Epithelial cell of esophagus (primary cell): ENCODE measurements at regions not wholly inside any gene's neighbourhood (a gene's known extent, or its start where the extent isn't known, plus 50 kb on each side); places are given as distances from the start of the nearest gene placed in this dataset.

Experiments
- DNase-seq: peaks from one replicate; pipeline ENCODE4 v3.0.0; 2010; ENCODE audit warnings: low read depth
- H3K4me3 ChIP-seq: 2 replicates; pipeline ENCODE4 v1.5.1; 2011; ENCODE audit warnings: mild to moderate bottlenecking, low read length, control low read depth
- CTCF ChIP-seq: IDR thresholded peaks from 2 replicates; pipeline ENCODE4 v1.5.1; 2011; ENCODE audit warnings: low read depth, mild to moderate bottlenecking, low read length, control low read depth, inconsistent platforms; ENCODE audit not compliant: insufficient read depth; ENCODE audit errors: missing control alignments

- no peak overlapping the region for H3K4me3 ChIP-seq
- TF ChIP-seq CTCF: no peak
- no peak for DNase-seq
Observed at GRCh38 chr18:53747663-53748160, 476.8 kb downstream of the MBD2 start.

GRCh38 chr18:53747210-53747609 is 477.3 kb downstream of the MBD2 start:
- no peak for DNase-seq
- no peak for TF ChIP-seq CTCF
- no peak overlapping the region for H3K4me3 ChIP-seq

GRCh38 chr18:53745986-53746385 is 478.5 kb downstream of the MBD2 start:
- no peak overlapping the region for H3K4me3 ChIP-seq
- peak; percentile 40 for DNase-seq
- TF ChIP-seq CTCF: no peak

GRCh38 chr18:53745224-53745967 is 479.1 kb downstream of the MBD2 start:
- H3K4me3 ChIP-seq: no peak overlapping the region
- DNase-seq: peak; percentile 81
- no peak for TF ChIP-seq CTCF

GRCh38 chr18:53739700-53740099 is 484.8 kb downstream of the MBD2 start:
- no peak for DNase-seq
- no peak overlapping the region for H3K4me3 ChIP-seq
- no peak for TF ChIP-seq CTCF

GRCh38 chr18:53735526-53735925 is 488.9 kb downstream of the MBD2 start:
- no peak for TF ChIP-seq CTCF
- no peak overlapping the region for H3K4me3 ChIP-seq
- DNase-seq: no peak
